Activated CD4-positive, alpha-beta T cell treated with anti-CD3 and anti-CD28 coated beads, Interleukin-2, Interleukin-4, amounts not matched to agents 100 ng/mL and 50 ng/mL, durations not matched to agents 16 hours and 8 hours (primary cell): ENCODE measurements at regions not wholly inside any gene's neighbourhood (a gene's known extent, or its start where the extent isn't known, plus 50 kb on each side); places are given as distances from the start of the nearest gene placed in this dataset.
"Not testable (repeated sequence)": the region's sequence is repeated elsewhere in the genome, so short reads cannot be mapped to it uniquely, and the experiment has no call there.

Source experiments
- DNase-seq: peaks from one replicate; pipeline ENCODE4 v3.0.0-alpha.2; 2020; ENCODE audit warnings: low spot score

DNA sequence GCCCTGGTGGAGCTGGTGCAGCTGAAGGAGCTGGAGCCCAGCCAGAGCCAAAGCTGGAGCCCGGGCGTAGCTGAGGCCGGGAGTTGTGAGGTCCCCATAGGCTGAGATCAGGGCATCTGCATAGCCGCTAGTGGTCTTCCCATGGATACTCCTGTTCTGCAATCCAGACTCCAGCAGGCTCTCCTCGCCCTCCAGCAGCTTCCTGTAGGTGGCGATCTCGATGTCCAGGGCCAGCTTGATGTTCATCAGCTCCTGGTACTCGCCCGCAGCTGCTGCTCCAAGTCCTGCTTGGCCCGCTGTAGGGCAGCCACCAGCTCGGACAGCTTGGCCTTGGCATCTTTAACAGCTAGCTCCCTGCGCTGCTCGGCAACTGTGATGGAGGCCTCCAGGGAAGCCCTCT, 966.1 kb downstream of the FSCB start:
- DNase-seq = no peak

DNA sequence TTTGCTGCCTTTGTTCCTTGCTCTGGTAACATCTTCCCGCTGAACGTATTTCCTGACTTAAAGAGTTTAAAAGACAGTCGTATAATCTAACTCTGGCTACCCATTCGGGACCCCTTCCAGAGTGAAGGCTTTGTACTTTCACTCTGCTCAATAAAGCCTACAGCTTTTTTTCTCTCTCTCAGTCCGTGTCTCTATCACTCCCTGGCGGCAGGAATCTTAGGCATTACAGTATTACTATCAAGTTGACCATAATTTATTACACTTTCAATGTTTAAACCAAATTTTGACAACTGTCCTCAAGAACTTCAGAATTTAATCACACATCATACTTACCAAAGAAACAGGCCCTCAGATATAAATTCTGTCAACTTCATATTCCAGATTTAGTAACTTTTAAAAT, 967.9 kb downstream of the FSCB start:
- DNase-seq = no peak

DNA sequence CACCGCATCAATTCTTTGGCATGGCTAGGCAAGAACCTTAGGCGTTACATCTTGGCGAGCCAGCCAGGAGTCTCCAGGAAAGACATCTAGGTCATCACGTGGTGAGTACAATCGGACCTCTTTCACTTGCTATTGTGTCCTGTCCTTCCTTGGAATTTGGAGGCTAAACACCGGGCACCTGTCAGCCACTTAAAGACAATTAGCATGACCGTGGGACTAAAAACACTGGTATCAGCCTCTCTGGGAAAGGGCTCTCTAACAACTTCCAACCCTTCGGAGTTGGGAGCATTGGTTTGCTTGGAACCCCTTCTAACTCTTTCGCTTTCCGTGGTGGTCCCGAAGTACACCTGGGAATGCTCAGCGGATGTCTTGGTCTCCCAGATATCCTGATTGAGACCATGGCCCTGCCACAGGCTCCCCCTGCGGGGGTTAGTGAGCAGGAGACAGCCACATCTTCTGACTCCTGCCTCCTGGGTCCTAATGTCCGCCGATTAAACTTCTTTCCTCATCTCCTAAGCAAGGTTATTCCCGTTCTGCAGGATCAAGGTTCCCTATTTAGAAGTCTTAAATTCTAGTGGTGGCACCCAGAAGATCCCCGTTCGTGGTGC, 971.7 kb downstream of the FSCB start:
- no peak for DNase-seq

DNA sequence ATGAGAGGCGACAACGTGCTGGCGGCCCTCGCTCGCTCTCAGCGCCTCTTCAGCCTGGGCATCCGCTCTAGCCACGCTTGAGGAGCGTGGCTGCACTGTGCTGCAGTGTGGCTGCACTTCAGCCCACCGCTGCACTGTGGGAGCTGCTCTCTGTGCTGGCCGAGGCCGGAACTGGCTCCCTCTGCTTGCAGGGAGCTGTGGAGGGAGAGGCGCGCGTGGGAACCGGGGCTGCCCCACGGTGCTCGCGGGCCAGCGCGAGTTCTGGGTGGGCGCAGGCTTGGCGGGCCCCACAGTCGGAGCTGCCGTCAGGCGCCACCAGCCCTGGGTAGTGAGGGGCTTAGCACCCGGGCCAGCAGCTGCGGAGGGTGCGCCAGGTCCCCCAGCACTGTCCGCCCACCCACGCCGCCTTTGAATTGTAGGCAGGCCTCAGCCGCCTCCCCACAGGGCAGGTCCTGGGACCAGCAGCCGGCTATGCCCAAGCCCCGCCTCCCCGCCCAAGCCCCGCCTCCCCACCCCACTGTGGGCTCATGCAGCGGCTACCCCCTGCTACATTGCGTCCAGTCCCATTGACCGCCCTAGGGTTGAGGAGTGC, 974.2 kb downstream of the FSCB start:
- no peak for DNase-seq

DNA sequence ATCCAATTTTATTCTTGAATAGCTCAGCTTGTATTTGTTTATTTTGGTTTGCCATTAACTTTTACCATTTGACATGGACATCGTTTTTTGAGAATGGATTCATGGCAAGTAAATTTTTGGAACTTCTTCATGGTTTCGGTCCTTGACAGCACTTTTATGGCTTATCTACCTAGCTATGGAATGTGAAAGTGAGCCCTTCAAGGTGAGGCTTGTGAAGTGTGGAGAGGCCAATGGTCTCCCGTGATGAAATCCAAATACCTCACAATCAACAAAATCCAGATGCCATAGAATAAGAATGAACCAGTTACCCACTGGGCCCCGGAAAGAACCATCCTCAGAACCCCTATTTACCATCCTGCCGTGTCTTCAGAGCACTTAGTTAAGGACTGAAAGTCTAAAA, 978.8 kb downstream of the FSCB start:
- DNase-seq = no peak

DNA sequence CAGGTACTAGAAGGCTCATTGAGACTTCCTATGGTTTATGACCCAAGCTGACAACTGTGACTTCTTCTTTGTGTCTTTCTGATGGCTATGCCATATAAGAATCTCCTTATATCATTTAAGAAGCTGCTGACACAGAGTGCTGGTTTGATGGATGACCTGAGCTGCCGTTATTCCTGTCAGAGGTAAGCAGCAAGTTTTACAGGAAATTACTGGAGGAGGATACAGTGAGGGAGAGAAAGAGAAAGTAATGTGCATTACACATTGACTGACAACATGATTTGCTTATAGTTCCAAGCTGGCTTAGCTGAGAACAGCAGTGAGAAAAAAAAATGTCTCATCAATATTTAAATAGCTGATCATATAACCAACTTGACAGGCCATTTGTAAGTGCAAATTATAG, 981.4 kb downstream of the FSCB start:
- no peak for DNase-seq

DNA sequence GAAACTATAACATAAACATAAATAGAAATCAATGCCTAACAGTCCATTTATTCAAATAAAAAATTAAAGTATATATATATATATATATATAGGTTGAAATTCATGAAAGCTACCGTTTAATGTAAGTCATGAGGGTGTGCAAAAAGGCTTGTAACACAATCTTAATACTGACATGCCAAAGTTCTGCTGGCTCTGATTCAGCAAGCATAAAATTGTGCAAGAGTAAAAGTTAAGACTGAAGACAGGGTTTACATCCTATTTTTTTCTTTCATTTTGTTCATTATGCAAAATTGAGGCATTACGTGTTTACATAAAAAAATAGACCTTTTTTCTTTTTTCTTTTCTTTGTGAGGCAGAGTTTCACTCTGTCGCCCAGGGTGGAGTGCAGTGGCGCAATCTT, 984.2 kb downstream of the FSCB start:
- DNase-seq = no peak

DNA sequence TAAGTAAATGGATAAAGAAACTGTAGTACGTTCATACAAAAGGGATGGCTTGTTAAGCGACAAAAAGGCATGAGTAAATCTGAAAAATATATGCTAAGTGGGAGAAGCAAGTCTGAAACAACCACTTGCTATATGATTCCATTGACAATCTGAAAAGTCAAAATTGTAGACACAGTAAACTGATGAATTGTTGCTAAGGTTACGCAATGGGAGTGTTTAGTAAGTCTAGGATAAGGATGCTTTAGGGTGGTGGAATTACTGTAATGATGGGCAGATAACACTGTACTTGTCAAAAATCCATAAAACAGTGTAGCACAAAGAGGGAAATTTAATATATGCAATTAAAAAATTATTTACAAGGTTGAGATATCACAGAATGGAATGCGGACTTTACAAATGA, 984.9 kb downstream of the FSCB start:
- no peak for DNase-seq

DNA sequence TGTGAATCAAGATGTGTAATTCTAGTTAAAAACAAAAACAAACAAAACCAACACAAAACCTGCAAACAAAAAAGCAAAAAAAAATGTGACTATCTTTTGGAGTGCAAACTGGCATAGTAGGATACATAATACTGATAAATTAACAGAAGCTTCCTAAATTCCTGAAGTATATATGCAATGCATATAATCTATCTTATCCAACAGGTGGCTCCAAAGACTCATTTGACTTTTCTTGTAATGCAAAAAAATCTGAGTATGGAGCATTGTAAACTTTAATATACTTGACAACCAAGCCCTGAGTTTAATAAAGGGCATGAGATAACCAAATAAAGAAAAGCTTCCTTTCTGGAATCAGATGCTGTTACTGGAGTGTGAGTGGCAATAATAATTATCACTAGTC, 1003.6 kb downstream of the FSCB start:
- DNase-seq = no peak

DNA sequence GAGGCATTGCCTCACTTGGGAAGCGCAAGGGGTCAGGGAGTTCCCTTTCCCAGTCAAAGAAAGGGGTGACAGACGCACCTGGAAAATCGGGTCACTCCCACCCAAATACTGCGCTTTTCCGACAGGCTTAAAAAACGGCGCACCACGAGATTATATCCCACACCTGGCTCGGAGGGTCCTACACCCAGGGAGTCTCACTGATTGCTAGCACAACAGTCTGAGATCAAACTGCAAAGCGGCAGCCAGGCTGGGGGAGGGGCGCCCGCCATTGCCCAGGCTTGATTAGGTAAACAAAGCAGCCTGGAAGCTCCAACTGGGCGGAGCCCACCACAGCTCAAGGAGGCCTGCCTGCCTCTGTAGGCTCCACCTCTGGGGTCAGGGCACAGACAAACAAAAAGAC, 1014.7 kb downstream of the FSCB start:
- DNase-seq = not testable (repeated sequence)

DNA sequence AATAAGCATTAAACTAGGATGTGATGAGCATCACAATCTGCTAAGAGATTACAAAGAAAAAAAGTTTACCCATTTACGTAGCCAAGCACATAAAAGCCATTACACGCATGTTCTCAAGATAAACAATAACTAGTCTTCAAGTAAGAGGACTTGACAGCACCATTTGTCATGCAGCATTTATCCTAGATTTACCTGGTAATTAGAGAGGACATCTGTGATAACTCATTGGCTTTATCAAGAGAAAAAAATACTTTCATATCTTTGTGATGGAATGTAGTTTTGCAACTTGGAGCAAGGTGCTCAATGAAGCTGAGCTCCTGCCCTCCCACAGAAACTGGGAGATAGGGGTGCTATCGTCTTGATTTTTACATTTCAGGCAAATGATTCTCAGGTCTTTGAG, 1023.7 kb downstream of the FSCB start:
- no peak for DNase-seq

DNA sequence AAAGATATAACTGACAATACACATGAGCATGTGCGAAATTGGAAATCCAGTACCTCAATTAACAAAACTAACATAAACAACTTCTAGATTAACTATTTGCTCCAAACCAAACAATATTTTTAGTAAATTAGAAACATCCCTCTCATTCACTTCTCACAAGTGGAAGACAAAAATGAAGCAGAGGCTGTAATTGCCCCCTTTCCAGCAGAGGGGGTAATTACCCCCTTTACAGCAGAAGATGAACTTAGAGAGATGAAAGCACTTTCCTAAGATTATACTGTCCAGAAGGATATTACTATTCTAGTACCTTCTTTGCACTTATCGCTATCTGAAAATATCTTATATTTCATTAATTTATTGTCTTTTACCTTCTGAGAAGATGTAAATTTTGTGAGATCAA, 1025.2 kb downstream of the FSCB start:
- DNase-seq = no peak

DNA sequence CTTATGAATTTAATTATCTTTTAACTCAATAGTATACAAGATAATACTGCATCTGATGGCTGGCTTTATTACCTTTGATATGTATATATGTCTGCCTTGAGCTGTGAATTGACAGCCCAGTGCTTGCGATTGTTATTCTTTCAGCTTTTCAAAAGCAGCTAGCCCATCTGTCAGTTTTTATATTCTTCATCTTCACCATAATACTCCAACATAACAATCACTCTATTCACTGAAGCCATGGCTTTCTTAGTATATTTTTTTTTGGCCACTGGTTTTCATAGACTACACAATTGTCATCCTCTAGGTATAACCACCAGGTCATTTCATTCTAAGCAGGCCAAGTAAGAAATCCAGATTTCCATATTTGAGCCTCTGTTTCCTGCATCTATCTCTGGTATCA, 1026.1 kb downstream of the FSCB start:
- no peak for DNase-seq

DNA sequence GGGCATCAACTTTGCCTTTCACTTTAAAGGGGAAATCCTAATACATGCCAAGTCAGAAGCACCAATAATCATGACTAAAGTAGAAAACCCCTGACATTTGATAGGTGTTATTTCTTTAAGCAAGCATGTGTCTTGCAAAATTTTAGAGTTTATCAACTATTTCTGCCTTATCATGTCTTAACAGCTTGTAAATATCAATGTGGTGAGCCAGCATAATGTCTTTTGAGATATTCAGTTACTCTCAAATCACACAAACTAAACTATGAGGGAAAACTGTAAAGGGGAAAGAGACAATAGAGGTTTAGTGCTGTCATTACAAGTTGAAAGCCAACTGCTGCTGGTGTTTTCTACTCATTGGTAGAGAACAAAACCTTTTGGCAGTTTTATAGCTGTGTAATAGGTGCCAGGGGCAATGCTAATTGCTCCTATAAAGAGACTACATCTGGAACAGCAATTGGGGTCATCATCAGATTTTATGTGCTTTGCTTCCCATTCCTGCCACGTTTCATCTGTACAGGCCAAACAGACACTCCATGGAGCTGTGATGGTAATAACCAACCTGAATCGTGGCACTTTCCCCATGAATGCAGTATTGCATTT, 1027.4 kb downstream of the FSCB start:
- no peak for DNase-seq

DNA sequence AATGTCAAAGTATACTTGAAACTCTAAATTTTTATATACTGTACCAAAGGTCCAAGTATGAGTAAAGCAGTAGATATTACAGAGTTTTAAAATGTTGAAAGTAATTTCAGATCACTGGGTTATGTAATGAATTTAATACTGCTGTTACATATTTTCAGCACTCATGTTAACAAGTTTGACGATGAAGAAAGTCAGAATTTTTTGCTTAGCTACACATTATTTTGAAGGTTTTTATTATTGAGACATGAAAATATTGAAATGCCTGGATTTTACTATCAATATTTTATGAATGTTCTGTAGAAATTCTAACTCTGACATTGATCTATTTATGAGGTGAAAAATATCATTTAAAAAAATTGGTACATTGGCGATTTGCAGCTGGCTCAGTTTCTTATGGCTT, 1030.3 kb downstream of the FSCB start:
- DNase-seq = no peak

DNA sequence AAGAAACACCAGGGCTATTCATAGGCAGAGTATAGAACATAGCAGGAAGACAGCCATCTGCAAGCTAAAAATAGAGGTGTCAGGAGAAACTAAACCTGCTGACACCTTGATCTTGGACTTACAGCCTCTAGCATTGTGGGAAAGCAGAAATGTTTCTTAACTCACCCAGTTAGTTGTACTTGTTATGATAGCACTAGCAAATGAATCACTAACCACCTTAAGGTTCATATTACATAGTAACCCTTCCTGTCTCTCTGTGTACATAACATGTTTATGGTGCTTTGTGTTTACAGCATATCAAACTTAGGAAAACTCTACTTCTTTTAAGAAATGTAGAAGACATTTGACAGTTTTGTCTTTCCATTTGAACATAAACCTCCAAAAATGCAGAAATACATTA, 1031.3 kb downstream of the FSCB start:
- no peak for DNase-seq

DNA sequence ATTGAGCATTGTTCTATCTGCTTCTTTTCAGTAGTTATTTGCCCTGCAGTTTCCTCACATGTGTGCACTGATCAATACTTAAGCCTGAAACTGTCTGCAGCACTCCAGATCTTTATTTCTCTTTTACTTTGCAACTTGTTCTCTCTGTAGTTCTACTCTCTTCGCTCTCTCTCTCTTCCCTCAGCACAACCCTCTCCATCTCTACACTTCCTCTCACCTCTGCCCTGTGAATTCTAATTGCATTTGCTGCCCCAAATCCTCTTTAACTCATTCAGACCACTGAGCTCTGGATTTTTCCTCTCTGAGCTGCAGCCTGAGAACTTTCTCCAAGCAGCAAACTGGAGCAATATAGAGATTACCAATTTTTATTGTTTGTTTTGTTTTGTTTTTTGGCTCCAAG, 1035.5 kb downstream of the FSCB start:
- DNase-seq = no peak

DNA sequence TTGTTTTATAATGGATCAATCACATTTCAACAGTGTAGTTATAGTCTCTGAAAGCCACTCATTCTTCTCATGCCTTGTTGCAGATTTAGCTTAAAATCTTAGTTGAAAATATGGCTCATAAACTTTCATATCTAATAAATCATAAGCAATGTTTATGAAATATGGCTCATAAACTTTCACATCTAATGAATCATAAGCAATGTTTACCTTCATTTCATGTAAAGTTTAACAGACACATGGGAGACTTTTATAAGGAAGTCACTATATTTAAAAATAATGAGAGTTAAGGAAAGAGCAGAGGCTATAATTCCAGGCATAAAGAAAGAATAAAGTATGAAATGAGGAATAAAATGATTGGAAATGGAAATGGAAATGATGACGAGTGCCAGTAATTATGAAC, 1042.1 kb downstream of the FSCB start:
- no peak for DNase-seq

DNA sequence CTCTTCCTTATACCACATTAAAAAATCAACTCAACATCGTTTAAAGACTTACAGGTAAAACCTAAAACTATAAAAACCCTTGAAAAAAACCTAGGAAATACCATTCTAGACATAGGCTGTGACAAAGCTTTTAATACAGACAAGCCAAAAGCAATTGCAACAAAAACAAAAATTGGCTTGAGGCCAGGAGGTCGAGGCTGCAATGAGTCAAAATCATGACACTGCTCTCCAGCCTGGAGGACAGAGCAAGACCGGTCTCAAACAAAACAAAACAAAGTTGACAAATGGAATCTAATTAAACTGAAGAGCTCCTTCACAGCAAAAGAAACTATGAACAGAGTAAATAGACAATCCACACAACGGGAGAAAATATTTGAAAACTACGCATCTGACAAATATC, 1057.8 kb downstream of the FSCB start:
- no peak for DNase-seq

DNA sequence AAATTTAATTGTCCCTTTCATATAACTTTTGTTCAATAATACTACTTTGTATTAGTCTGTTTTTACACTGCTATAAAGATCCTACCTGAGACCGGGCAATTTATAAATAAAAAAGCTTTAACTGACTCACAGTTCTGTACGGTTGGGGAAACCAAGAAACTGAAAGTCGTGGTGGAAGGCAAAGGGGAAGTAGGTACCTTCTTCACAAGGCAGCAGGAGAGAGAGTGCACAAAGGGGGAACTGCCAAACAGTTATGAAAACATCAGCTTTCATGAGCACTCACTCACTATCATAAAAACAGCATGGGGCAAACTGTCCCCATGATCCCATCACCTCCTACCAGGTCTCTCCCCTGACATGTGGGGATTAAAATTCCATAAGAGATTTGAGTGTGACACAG, 1069.0 kb downstream of the FSCB start:
- DNase-seq = no peak

DNA sequence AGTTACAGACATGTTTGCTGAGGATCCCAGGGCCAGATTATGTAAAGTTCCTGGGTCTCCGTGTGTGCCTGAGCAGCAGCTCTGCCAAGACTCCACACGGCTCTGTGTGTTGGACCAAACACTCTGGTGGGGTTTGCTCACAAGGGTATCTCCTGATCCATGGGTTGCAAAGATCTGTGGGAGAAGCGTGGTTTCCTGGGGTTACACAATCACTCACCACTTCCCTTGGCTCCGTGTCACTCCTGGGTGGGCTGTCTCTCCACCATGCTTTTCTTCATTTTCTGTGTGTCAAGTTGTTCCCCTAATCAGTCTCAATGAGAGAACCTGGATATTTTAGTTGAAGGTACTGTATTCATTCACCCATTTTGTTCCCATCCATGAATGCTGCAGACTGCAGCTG, 1088.8 kb downstream of the FSCB start:
- DNase-seq = no peak

DNA sequence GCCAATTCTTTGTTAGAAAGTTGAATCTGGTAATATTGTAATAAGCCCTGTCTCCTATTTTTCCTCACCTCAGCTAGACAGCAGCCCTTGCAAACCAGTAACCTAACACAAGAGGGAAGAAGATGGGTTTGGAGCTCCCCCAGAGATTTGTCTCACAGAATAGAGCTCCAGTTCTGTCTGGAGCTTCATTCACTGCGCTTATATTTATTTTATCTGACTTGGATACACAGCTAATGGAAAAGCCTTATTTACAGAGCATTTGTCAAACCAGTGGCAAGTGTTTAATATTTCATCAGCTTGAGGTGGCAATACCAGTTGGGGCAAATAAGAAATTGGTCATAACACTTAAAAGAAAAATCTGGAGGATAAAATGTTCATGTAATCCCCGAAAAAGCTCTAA, 1094.0 kb downstream of the FSCB start:
- no peak for DNase-seq

DNA sequence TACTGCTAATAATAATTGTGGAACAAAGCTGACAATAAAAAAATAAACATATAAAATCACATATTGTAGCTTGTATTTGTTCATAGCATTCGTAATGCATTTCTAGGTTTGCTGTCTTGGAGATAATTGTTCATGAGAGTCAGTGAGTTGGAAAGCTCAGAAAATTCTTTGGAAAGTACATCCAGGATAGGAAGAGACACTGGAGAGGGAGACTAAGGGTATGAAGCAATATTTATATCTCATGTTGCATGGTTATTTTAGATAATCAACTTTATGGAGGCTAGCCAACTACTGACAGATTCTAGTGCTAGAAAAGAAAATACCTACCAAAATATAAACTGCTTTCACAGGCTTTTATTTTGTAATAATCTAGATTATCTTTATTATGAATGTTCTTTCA, 1095.2 kb downstream of the FSCB start:
- no peak for DNase-seq

DNA sequence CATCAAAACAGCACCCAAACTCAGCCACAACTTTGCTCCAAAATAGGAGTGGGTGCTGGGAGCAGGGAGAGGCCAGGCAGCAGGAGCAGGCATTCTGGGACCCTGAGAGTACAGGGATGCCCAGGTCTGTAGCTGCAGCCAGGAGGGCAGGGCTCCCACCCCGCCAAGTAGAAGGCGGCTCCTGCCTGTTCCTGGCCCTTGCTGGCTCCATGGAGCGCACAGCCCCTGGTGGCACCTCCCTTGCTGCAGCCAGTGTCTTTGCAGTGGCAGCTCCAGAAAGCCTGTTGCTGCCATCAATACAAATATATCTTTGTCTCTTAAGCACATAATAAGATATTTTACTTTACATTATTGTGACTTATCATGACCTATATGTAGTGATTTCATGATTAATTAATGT, 1096.5 kb downstream of the FSCB start:
- DNase-seq = no peak
